ENCODE measurements at regions not wholly inside any gene's neighbourhood (a gene's known extent, or its start where the extent isn't known, plus 50 kb on each side); places are given as distances from the start of the nearest gene placed in this dataset.

GRCh38 chr5:109278141-109278540, 131.6 kb downstream of the PJA2 start:
- TF ChIP-seq CTCF (conservative IDR thresholded peaks at IDR 0.05; ENCODE audit: low read depth, low read length): no peak
- no peak for TF ChIP-seq EZH2 (IDR thresholded peaks at IDR 0.05; ENCODE audit: borderline replicate concordance, low read depth, low read length, poor library complexity, severe bottlenecking)

Measured in A673 (cell line).